ENCODE measurements at regions not wholly inside any gene's neighbourhood (a gene's known extent, or its start where the extent isn't known, plus 50 kb on each side); places are given as distances from the start of the nearest gene placed in this dataset.

- Histone ChIP-seq H2AK5ac (ENCODE audit: low read depth, low read length) (no peak overlapping the region), H3K36me3 (ENCODE audit: control insufficient read depth in 2 of 4, insufficient read depth in 4 of 4, low read length in 3 of 4) (no peaks in the 10 kb centered on the region), H3K14ac (ENCODE audit: insufficient read length) (no peak overlapping the region), H2BK20ac (ENCODE audit: low read length) (no peak overlapping the region), H2AFZ (ENCODE audit: low read length) (no peak overlapping the region), H3K4me1 (replicated peaks in 1 of 4; ENCODE audit: control insufficient read depth in 3 of 4, insufficient read depth in 4 of 4, low read length in 3 of 4) (no peaks in the 10 kb centered on the region), H3K56ac (replicated peaks; ENCODE audit: insufficient read length, low read depth, low read length) (no peak overlapping the region), H2BK12ac (ENCODE audit: low read depth, low read length) (no peak overlapping the region), H4K8ac (ENCODE audit: extremely low read depth, insufficient read depth, low read length) (no peak overlapping the region), H3K27me3 (replicated peaks in 1 of 4; ENCODE audit: control insufficient read depth in 3 of 4, extremely low read depth in 1 of 4, insufficient read depth in 3 of 4, low read length in 3 of 4) (no peaks in the 10 kb centered on the region), H3K23ac (ENCODE audit: insufficient read length) (no peak overlapping the region), H2BK120ac (replicated peaks; ENCODE audit: low read depth, low read length) (no peak overlapping the region), H3K27ac (ENCODE audit: low read depth, low read length) (no peak overlapping the region), H3K9ac (replicated peaks in 1 of 4; ENCODE audit: extremely low read depth in 1 of 4, low read depth in 3 of 4, low read length in 3 of 4) (no peak overlapping the region; a peak in 1 of 7 replicates), H3K23me2 (ENCODE audit: low read depth, low read length) (no peaks in the 10 kb centered on the region), H3K4ac (replicated peaks; ENCODE audit: insufficient read length, low read depth, low read length) (no peak overlapping the region), H3K18ac (ENCODE audit: extremely low read depth, low read length) (no peak overlapping the region), H2BK15ac (ENCODE audit: low read length) (no peak overlapping the region), H4K5ac (ENCODE audit: insufficient read length, low read depth, low read length) (no peak overlapping the region), H3K4me3 (ENCODE audit: extremely low read depth in 1 of 4, insufficient read depth in 2 of 4, low read depth in 3 of 4, low read length in 4 of 4) (no peak overlapping the region), H3K79me2 (ENCODE audit: control insufficient read depth in 1 of 2, insufficient read depth in 2 of 2, low read length in 2 of 2) (no peaks in the 10 kb centered on the region), H3K9me3 (ENCODE audit: insufficient read depth in 2 of 2, low read depth in 1 of 2, low read length in 1 of 2) (no peaks in the 10 kb centered on the region), H4K91ac (replicated peaks; ENCODE audit: insufficient read length, low read length) (no peak overlapping the region), H2BK5ac (ENCODE audit: low read depth, low read length) (no peak overlapping the region), H3K4me2 (ENCODE audit: insufficient read depth in 1 of 2, low read depth in 2 of 2, low read length in 2 of 2) (no peak overlapping the region), H3K79me1 (ENCODE audit: low read depth, low read length) (no peaks in the 10 kb centered on the region; the same call in 1 of the 2 replicates), H4K20me1 (replicated peaks in 1 of 2; ENCODE audit: control insufficient read depth in 1 of 2, insufficient read depth in 2 of 2, low read length in 2 of 2) (no peaks in the 10 kb centered on the region)
- ChIA-PET CTCF (ENCODE audit: partially characterized antibody) (interaction anchor here (4.0 kb wide), 1 partner anchor 11 kb away, joined by 21 read pairs; no protein-coding TSS in a partner anchor), POLR2A (ENCODE audit: partially characterized antibody) (no interaction called here)
- TF ChIP-seq GABPA (IDR thresholded peaks at IDR 0.05; ENCODE audit: borderline replicate concordance, insufficient read depth, low read length) (no peak), E2F6 (IDR thresholded peaks at IDR 0.05) (no peak), JUN (IDR thresholded peaks at IDR 0.05; ENCODE audit: low read depth, low read length) (no peak), SAP30 (IDR thresholded peaks at IDR 0.05; ENCODE audit: insufficient read depth, insufficient replicate concordance, low read length) (no peak), HDAC6 (IDR thresholded peaks at IDR 0.05; ENCODE audit: low read depth, low read length) (no peak), ZNF274 (IDR thresholded peaks at IDR 0.05; ENCODE audit: borderline replicate concordance, extremely low read depth, low read length) (no peak), KDM4A (IDR thresholded peaks at IDR 0.05; ENCODE audit: low read depth, low read length, severe bottlenecking) (no peak), CEBPB (IDR thresholded peaks at IDR 0.05; ENCODE audit: low read depth, low read length) (no peak)
- FAIRE-seq, result no peak
- WGBS, 2 experiments (ENCODE audit: extremely low coverage in 1 of 2, insufficient coverage in 1 of 2, insufficient read length in 1 of 2, insufficient replicate concordance in 2 of 2, low coverage in 1 of 2, low lambda C conversion rate in 2 of 2, missing lambda C conversion rate in 1 of 2), result 91% methylated on average over 5 of the region's 5 CpGs; no CpG with 5 or more reads in 1 of the 2 experiments
- DNase-seq (ENCODE audit: low read depth in 1 of 2, low spot score in 2 of 2), result no peak
These were observed 202.1 kb downstream of the CDCA7 start for GRCh38 chr2:173556816-173557215.
